ENCODE measurements at regions not wholly inside any gene's neighbourhood (a gene's known extent, or its start where the extent isn't known, plus 50 kb on each side); places are given as distances from the start of the nearest gene placed in this dataset.
"Not testable (repeated sequence)": the region's sequence is repeated elsewhere in the genome, so short reads cannot be mapped to it uniquely, and the experiment has no call there.

DNA sequence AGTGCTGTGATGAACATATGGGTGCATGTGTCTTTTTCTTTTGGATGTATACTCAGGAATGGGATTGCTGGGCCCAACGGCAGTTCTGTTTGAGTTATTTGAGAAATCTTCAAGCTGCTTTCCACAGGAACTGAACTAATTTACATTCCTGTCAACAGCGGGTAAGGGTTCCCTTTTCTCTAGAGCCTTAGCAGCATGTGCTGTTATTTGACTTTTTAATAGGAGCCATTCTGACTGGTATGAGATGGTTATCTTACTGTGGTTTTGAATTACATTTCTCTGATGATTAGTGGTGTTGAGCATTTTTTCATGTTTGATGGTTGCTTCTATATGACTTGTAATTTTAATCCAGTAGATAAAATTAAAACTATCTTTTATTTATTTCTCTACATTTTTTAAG is 1168.6 kb upstream of the ALCAM start:
- Mint-ChIP-seq H3K27me3 (no peaks in the 10 kb centered on the region), H3K4me3 (no peak overlapping the region), H3K9me3 (no peaks in the 10 kb centered on the region), H3K27ac (no peak overlapping the region), H3K4me1 (no peaks in the 10 kb centered on the region)
- no peak for ATAC-seq
- DNase-seq: no peak

DNA sequence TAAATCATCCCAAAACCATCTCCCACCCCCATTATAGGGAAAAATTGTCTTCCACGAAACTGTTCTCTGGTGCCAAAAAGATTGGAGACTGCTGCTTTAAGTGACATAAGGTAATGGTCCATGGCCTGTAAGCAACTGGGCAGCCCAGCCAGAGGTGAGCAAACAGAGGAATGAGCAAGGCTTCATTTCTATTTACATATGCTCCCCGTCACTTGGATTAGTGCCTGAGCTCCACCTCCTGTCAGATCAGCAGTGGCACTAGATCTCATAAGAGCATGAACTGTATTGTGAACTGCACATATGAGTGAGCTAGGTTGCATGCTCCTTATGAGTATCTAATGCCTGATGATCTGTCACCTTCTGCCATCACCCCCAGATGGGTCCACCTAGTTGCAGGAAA is 1159.8 kb upstream of the ALCAM start:
- ATAC-seq (no peak), DNase-seq (no peak)
- H3K27ac Mint-ChIP-seq: no peak overlapping the region
- peaks cover 6 to 10% of the 10 kb centered on the region in 2 donors for H3K9me3 Mint-ChIP-seq
- H3K27me3 Mint-ChIP-seq: no peaks in the 10 kb centered on the region
- no peak overlapping the region for H3K4me3 Mint-ChIP-seq
- no peaks in the 10 kb centered on the region for H3K4me1 Mint-ChIP-seq

- H3K4me3 Mint-ChIP-seq: no peak overlapping the region
These were observed 1152.4 kb upstream of the ALCAM start for GRCh38 chr3:104214277-104214676.

GRCh38 chr3:104214937-104215336 is 1151.8 kb upstream of the ALCAM start:
- H3K9me3 Mint-ChIP-seq: no peaks in the 10 kb centered on the region
- no peak for ATAC-seq
- no peaks in the 10 kb centered on the region for H3K27me3 Mint-ChIP-seq
- H3K4me1 Mint-ChIP-seq: no peaks in the 10 kb centered on the region
- H3K4me3 Mint-ChIP-seq: no peak overlapping the region
- DNase-seq: no peak
- H3K27ac Mint-ChIP-seq: no peak overlapping the region

More at GRCh38 chr3:104214277-104214676, 1152.4 kb upstream of the ALCAM start:
- Mint-ChIP-seq H3K27ac (no peak overlapping the region), H3K9me3 (peaks cover 0 to under 1% of the 10 kb centered on the region in 2 donors), H3K4me1 (no peaks in the 10 kb centered on the region), H3K27me3 (no peaks in the 10 kb centered on the region)
- DNase-seq (no peak), ATAC-seq (no peak)

DNA sequence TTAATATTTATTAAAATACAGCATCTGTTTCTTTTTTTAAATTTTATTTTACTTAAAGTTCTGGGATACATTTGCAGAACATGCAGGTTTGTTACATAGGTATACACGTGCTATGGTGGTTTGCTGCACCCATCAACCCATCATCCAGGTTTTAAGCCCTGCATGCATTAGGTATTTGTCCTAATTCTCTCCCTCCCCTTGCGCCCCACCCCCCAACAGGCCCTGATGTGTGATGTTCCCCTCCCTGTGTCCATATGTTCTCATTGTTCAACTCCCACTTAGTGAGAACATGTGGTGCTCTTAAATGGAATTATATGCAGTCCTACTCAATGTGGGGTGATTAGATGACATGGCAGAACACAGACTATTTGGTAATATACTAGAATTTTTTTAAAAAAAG is 1147.7 kb upstream of the ALCAM start:
- H3K4me3 Mint-ChIP-seq, H3K4me1 Mint-ChIP-seq: not testable (repeated sequence)

DNA sequence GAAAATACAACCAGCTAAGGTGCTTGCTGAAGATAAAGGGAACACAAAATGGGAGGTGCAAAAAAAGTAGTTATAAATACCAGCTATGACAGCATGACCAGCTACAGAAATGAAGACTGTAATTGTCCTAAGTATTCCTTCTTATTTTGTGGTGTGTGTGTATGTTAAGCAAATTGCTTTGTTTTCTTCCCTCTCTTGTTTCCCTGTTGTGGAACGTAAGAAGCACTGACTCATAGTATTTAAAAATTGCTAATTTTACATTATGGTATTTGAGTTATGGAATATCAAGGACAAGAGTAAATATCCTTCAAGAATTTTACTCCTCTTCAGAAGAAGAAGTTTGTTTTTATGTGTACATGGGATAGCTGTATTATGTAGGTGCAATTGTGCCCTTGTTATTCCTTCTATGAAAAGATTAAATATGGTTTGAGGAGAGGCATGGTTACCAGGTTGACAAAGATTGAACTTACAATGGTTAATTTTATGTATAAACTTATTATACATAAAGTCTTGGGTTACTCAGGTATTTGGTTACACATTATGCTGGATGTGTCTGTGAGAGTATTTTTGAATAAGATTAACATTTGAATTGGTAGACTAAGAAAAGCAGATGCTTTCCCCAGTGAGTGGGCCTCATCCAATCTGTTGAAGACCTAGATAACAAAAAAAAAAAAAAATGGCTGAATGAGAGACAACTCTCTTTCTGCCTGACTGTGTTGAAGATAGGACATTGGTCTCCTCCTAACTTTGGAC is 1132.1 kb upstream of the ALCAM start:
- Mint-ChIP-seq H3K9me3 (no peaks in the 10 kb centered on the region), H3K27me3 (no peaks in the 10 kb centered on the region), H3K4me1 (no peaks in the 10 kb centered on the region), H3K4me3 (no peak overlapping the region), H3K27ac (no peak overlapping the region)
- DNase-seq (no peak), ATAC-seq (no peak)

More for the DNA sequence above, 1147.7 kb upstream of the ALCAM start:
- H3K9me3 Mint-ChIP-seq, H3K27ac Mint-ChIP-seq, ATAC-seq, DNase-seq, H3K27me3 Mint-ChIP-seq: not testable (repeated sequence)

GRCh38 chr3:104244680-104245220 is 1122.0 kb upstream of the ALCAM start:
- Mint-ChIP-seq H3K4me1 (no peaks in the 10 kb centered on the region), H3K27me3 (no peaks in the 10 kb centered on the region), H3K4me3 (no peak overlapping the region), H3K9me3 (peaks cover 0 to 12% of the 10 kb centered on the region in 2 donors), H3K27ac (no peak overlapping the region)
- DNase-seq: no peak
- no peak for ATAC-seq

DNA sequence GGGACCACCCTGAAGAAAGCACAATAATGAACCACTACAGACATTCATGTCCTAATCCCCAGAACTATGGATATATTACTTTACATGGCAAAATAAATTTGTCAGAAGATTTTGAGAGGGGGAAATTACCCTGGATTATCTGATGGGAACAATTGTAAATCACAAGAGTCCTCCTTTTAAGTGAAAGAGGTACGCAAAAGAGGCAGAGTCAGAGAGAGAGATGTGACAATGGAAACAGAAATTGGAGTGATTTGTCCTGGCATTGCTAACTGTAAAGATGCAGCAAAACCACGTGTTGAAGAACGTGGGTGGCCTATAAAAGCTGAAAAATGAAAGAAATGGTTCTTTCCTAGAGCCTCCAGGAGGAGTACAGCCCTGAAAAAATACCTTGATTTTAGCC is 1121.4 kb upstream of the ALCAM start:
- DNase-seq: no peak
- Mint-ChIP-seq H3K4me3 (no peak overlapping the region), H3K4me1 (no peaks in the 10 kb centered on the region), H3K27me3 (no peaks in the 10 kb centered on the region), H3K27ac (no peak overlapping the region), H3K9me3 (peaks cover 4 to 12% of the 10 kb centered on the region in 2 donors)
- ATAC-seq: no peak

- ATAC-seq: no peak
These were observed 1120.7 kb upstream of the ALCAM start for GRCh38 chr3:104245981-104246380.

DNA sequence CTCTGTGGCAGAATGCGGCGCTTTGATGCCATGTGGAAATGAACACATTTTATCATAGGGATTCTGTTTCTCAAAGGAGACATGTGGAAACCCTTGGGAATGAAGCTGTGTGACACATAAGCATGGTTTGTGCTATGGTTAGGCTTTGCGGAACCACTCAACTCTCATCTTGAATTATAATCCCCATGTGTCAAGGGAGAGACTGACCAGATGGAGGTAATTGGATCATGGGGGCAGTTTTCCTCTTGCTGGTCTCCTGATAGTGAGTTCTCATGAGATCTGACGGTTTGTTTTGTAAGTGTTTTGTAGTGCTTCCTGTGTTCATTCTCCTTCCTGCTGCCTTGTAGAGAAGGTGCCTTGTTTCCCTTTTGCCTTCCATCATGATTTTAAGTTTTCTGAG is 1109.2 kb upstream of the ALCAM start:
- no peak overlapping the region for H3K4me3 Mint-ChIP-seq
- H3K4me1 Mint-ChIP-seq: no peaks in the 10 kb centered on the region
- H3K27me3 Mint-ChIP-seq: no peaks in the 10 kb centered on the region
- no peak for DNase-seq
- ATAC-seq: no peak
- H3K27ac Mint-ChIP-seq: no peak overlapping the region
- peaks cover 6 to 9% of the 10 kb centered on the region in 2 donors for H3K9me3 Mint-ChIP-seq

More at GRCh38 chr3:104245981-104246380, 1120.7 kb upstream of the ALCAM start:
- no peak overlapping the region for H3K4me3 Mint-ChIP-seq
- peaks cover 5 to 10% of the 10 kb centered on the region in 2 donors for H3K9me3 Mint-ChIP-seq
- H3K27me3 Mint-ChIP-seq: no peaks in the 10 kb centered on the region
- no peaks in the 10 kb centered on the region for H3K4me1 Mint-ChIP-seq
- no peak for DNase-seq
- H3K27ac Mint-ChIP-seq: no peak overlapping the region

GRCh38 chr3:104263477-104263876 is 1103.2 kb upstream of the ALCAM start:
- H3K27me3 Mint-ChIP-seq: no peaks in the 10 kb centered on the region
- no peaks in the 10 kb centered on the region for H3K4me1 Mint-ChIP-seq
- H3K27ac Mint-ChIP-seq: no peak overlapping the region
- peaks cover 5 to 14% of the 10 kb centered on the region in 2 donors for H3K9me3 Mint-ChIP-seq
- H3K4me3 Mint-ChIP-seq: no peak overlapping the region
- no peak for ATAC-seq
- DNase-seq: no peak

DNA sequence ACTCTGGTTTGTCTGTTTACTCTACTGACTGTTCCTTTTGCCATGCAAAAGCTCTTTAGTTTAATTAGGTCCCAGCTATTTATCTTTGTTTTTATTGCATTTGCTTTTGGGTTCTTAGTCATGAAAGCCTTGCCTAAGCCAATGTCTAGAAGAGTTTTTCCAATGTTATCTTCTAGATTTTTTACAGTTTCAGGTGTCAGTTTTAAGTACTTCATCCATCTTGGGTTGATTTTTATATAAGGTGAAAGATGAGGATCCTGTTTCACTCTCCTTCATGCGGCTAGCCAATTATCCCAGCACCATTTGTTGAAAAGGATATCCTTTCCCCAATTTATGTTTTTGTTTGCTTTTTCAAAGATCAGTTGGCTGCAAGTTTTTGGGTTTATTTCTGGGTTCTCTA is 1100.5 kb upstream of the ALCAM start:
- not testable (repeated sequence) for DNase-seq, H3K27me3 Mint-ChIP-seq, ATAC-seq, H3K4me1 Mint-ChIP-seq, H3K4me3 Mint-ChIP-seq, H3K27ac Mint-ChIP-seq
- H3K9me3 Mint-ChIP-seq: peaks cover 5 to 12% of the 10 kb centered on the region in 2 donors

GRCh38 chr3:104269771-104270170 is 1096.9 kb upstream of the ALCAM start:
- no peaks in the 10 kb centered on the region for H3K27me3 Mint-ChIP-seq
- ATAC-seq (no peak), DNase-seq (no peak)
- H3K4me3 Mint-ChIP-seq: no peak overlapping the region
- H3K4me1 Mint-ChIP-seq: no peaks in the 10 kb centered on the region
- H3K9me3 Mint-ChIP-seq: peaks cover 5 to 12% of the 10 kb centered on the region in 2 donors
- no peak overlapping the region for H3K27ac Mint-ChIP-seq

GRCh38 chr3:104273046-104273649 is 1093.6 kb upstream of the ALCAM start:
- H3K4me3 Mint-ChIP-seq: no peak overlapping the region
- peaks cover 4 to 9% of the 10 kb centered on the region in 2 donors for H3K9me3 Mint-ChIP-seq
- no peaks in the 10 kb centered on the region for H3K27me3 Mint-ChIP-seq
- no peak for ATAC-seq
- H3K27ac Mint-ChIP-seq: no peak overlapping the region
- H3K4me1 Mint-ChIP-seq: no peaks in the 10 kb centered on the region
- DNase-seq: no peak

- Mint-ChIP-seq H3K9me3 (peaks cover 7 to 9% of the 10 kb centered on the region in 2 donors), H3K4me3 (no peak overlapping the region), H3K4me1 (no peaks in the 10 kb centered on the region), H3K27ac (no peak overlapping the region), H3K27me3 (no peaks in the 10 kb centered on the region)
- DNase-seq (no peak), ATAC-seq (no peak)
These were observed 1091.5 kb upstream of the ALCAM start for GRCh38 chr3:104275199-104275598.

DNA sequence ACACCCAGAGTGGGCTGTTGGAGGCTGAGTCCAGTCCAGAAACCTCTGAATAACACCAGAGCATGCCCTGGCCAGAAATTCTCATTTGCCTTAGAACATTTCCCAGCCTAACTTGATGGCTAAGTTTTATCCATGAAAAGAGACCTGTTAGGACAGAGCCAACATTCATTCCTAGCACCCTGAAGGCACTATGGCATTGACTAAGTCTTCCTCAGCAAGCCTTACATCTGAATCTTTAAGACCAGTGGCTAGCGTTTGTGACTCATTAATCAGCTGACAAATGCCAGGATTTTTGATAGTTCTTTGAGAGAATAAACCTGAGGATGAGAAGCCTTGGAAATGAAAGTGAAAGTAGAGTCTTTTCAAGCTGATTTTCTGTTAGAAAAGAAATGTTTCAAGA is 1087.1 kb upstream of the ALCAM start:
- Mint-ChIP-seq H3K27me3 (no peaks in the 10 kb centered on the region), H3K27ac (no peak overlapping the region), H3K9me3 (peaks cover 9 to 10% of the 10 kb centered on the region in 2 donors), H3K4me1 (no peaks in the 10 kb centered on the region), H3K4me3 (no peak overlapping the region)
- ATAC-seq (no peak), DNase-seq (no peak)
